ENCODE measurements at regions not wholly inside any gene's neighbourhood (a gene's known extent, or its start where the extent isn't known, plus 50 kb on each side); places are given as distances from the start of the nearest gene placed in this dataset.

- Histone ChIP-seq H3K4me1 (ENCODE audit: control insufficient read depth in 2 of 3, insufficient read depth in 2 of 3, low read depth in 1 of 3, low read length in 3 of 3) (no peaks in the 10 kb centered on the region), H3K27me3 (ENCODE audit: control insufficient read depth, insufficient read depth, low read length) (no peaks in the 10 kb centered on the region), H3K9me3 (ENCODE audit: control insufficient read depth in 2 of 3, insufficient read depth in 1 of 3, low read length in 3 of 3) (no peaks in the 10 kb centered on the region), H3K27ac (ENCODE audit: low read depth in 2 of 2, low read length in 2 of 2) (no peak overlapping the region), H3K36me3 (ENCODE audit: control insufficient read depth in 2 of 3, insufficient read depth in 3 of 3, low read length in 3 of 3) (no peaks in the 10 kb centered on the region), H3K4me3 (ENCODE audit: low read length in 3 of 3) (no peak overlapping the region), H3K9ac (ENCODE audit: low read length in 3 of 3) (no peak overlapping the region)
- intact Hi-C loops (cut with DNase I), result no loop called here
- no peak for TF ChIP-seq CTCF (IDR thresholded peaks at IDR 0.05; ENCODE audit: borderline replicate concordance, extremely low read depth, insufficient read depth)
- no peak for FAIRE-seq
- DNase-seq, result no peak
These were observed 199.3 kb upstream of the UMPS start for GRCh38 chr3:124530916-124531315.

GRCh38 chr3:124532071-124532470 lies 198.2 kb upstream of the UMPS start:
- Histone ChIP-seq H3K4me3 (ENCODE audit: low read length in 3 of 3) (no peak overlapping the region), H3K9ac (ENCODE audit: low read length in 3 of 3) (no peak overlapping the region), H3K36me3 (ENCODE audit: control insufficient read depth in 2 of 3, insufficient read depth in 3 of 3, low read length in 3 of 3) (no peaks in the 10 kb centered on the region), H3K9me3 (ENCODE audit: control insufficient read depth in 2 of 3, insufficient read depth in 1 of 3, low read length in 3 of 3) (no peaks in the 10 kb centered on the region), H3K27ac (ENCODE audit: low read depth in 2 of 2, low read length in 2 of 2) (no peak overlapping the region), H3K27me3 (ENCODE audit: control insufficient read depth, insufficient read depth, low read length) (no peaks in the 10 kb centered on the region), H3K4me1 (ENCODE audit: control insufficient read depth in 2 of 3, insufficient read depth in 2 of 3, low read depth in 1 of 3, low read length in 3 of 3) (no peaks in the 10 kb centered on the region)
- FAIRE-seq (no peak), DNase-seq (no peak)
- intact Hi-C loops (cut with DNase I), result no loop called here
- no peak for TF ChIP-seq CTCF (IDR thresholded peaks at IDR 0.05; ENCODE audit: borderline replicate concordance, extremely low read depth, insufficient read depth)

GRCh38 chr3:124535306-124535705 lies 194.9 kb upstream of the UMPS start:
- H3K36me3 ChIP-seq (ENCODE audit: control insufficient read depth in 2 of 3, insufficient read depth in 3 of 3, low read length in 3 of 3), result no peaks in the 10 kb centered on the region

More at GRCh38 chr3:124535306-124535705, 194.9 kb upstream of the UMPS start:
- DNase-seq (no peak), FAIRE-seq (no peak)
- no peak overlapping the region for H3K9ac ChIP-seq (ENCODE audit: low read length in 3 of 3)
- TF ChIP-seq CTCF (IDR thresholded peaks at IDR 0.05; ENCODE audit: borderline replicate concordance, extremely low read depth, insufficient read depth), result no peak
- H3K4me3 ChIP-seq (ENCODE audit: low read length in 3 of 3), result no peak overlapping the region
- H3K27ac ChIP-seq (ENCODE audit: low read depth in 2 of 2, low read length in 2 of 2), result no peak overlapping the region
- H3K9me3 ChIP-seq (ENCODE audit: control insufficient read depth in 2 of 3, insufficient read depth in 1 of 3, low read length in 3 of 3), result no peaks in the 10 kb centered on the region
- H3K27me3 ChIP-seq (ENCODE audit: control insufficient read depth, insufficient read depth, low read length), result no peaks in the 10 kb centered on the region
- intact Hi-C loops (cut with DNase I), result no loop called here
- H3K4me1 ChIP-seq (ENCODE audit: control insufficient read depth in 2 of 3, insufficient read depth in 2 of 3, low read depth in 1 of 3, low read length in 3 of 3), result no peaks in the 10 kb centered on the region
